ENCODE measurements at regions not wholly inside any gene's neighbourhood (a gene's known extent, or its start where the extent isn't known, plus 50 kb on each side); places are given as distances from the start of the nearest gene placed in this dataset.

DNA sequence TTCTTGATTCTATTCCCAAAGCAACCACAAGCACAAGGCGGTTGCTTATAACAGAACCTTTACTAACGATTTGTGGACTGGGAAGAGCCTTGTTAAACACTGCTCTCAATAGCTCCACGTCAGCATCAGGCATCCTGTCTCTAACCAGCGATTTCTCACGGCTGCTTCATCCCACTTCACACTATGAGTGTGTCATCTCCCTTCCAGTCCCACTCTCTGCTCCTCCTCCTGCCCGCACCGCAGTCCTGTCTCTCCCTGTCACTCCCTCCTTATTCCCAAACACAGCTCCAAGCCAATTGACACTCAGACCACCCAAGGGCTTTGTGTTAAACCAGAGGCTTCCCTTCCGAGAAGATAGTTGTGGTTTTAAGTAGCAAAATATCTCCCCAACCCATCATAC lies 94.8 kb downstream of the ABHD5 start:
- TF ChIP-seq MAFK (IDR thresholded peaks at IDR 0.05; ENCODE audit: low read depth, low read length) = no peak
- TF ChIP-seq POLR2A (IDR thresholded peaks at IDR 0.05; ENCODE audit: low read depth, low read length) = no peak
- TF ChIP-seq CHD1 (IDR thresholded peaks at IDR 0.05; ENCODE audit: low read depth, low read length) = no peak
- TF ChIP-seq RAD21 (IDR thresholded peaks at IDR 0.05; ENCODE audit: low read length) = no peak
- TF ChIP-seq, protein P1, sequence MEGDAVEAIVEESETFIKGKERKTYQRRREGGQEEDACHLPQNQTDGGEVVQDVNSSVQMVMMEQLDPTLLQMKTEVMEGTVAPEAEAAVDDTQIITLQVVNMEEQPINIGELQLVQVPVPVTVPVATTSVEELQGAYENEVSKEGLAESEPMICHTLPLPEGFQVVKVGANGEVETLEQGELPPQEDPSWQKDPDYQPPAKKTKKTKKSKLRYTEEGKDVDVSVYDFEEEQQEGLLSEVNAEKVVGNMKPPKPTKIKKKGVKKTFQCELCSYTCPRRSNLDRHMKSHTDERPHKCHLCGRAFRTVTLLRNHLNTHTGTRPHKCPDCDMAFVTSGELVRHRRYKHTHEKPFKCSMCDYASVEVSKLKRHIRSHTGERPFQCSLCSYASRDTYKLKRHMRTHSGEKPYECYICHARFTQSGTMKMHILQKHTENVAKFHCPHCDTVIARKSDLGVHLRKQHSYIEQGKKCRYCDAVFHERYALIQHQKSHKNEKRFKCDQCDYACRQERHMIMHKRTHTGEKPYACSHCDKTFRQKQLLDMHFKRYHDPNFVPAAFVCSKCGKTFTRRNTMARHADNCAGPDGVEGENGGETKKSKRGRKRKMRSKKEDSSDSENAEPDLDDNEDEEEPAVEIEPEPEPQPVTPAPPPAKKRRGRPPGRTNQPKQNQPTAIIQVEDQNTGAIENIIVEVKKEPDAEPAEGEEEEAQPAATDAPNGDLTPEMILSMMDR (conservative IDR thresholded peaks at IDR 0.05; ENCODE audit: low read depth, low read length) = no peak
- no peak for TF ChIP-seq MXI1 (IDR thresholded peaks at IDR 0.05; ENCODE audit: borderline replicate concordance, low read depth, low read length)
- no peak for TF ChIP-seq CEBPB (IDR thresholded peaks at IDR 0.05; ENCODE audit: low read depth, low read length)
- TF ChIP-seq, protein P2, sequence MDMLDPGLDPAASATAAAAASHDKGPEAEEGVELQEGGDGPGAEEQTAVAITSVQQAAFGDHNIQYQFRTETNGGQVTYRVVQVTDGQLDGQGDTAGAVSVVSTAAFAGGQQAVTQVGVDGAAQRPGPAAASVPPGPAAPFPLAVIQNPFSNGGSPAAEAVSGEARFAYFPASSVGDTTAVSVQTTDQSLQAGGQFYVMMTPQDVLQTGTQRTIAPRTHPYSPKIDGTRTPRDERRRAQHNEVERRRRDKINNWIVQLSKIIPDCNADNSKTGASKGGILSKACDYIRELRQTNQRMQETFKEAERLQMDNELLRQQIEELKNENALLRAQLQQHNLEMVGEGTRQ (IDR thresholded peaks at IDR 0.05; ENCODE audit: low read depth, low read length) = no peak
- no peak for TF ChIP-seq RCOR1 (IDR thresholded peaks at IDR 0.05; ENCODE audit: insufficient replicate concordance, low read length)
- TF ChIP-seq MAZ (IDR thresholded peaks at IDR 0.05; ENCODE audit: borderline replicate concordance, low read depth, low read length) = no peak
- no peak for TF ChIP-seq BHLHE40 (IDR thresholded peaks at IDR 0.05; ENCODE audit: low read depth, low read length)
- no peak for TF ChIP-seq RFX5 (IDR thresholded peaks at IDR 0.05; ENCODE audit: low read depth, low read length)

All from IMR-90 (cell line).